SU-DHL-6 (cell line): ENCODE measurements at regions not wholly inside any gene's neighbourhood (a gene's known extent, or its start where the extent isn't known, plus 50 kb on each side); places are given as distances from the start of the nearest gene placed in this dataset.
"Not testable (repeated sequence)": the region's sequence is repeated elsewhere in the genome, so short reads cannot be mapped to it uniquely, and the experiment has no call there.

Source experiments
- EZH2phosphoT487 ChIP-seq: fragments of 200-600 bp; sonication (generic), shearing (Covaris generic); conservative IDR thresholded peaks from 2 replicates; pipeline ENCODE4 v1.6.1; 2018; ENCODE audit warnings: mild to moderate bottlenecking, antibody characterized with exemption, low read length, moderate library complexity, mixed read lengths
- TF ChIP-seq, protein P1 (sequence below): fragments of 200-600 bp; sonication (generic); IDR thresholded peaks from one replicate; pipeline ENCODE4 v1.5.1; 2017; ENCODE audit warnings: antibody characterized with exemption, mild to moderate bottlenecking, low read length, moderate library complexity; ENCODE audit not compliant: insufficient read depth, poor library complexity, severe bottlenecking

DNA sequence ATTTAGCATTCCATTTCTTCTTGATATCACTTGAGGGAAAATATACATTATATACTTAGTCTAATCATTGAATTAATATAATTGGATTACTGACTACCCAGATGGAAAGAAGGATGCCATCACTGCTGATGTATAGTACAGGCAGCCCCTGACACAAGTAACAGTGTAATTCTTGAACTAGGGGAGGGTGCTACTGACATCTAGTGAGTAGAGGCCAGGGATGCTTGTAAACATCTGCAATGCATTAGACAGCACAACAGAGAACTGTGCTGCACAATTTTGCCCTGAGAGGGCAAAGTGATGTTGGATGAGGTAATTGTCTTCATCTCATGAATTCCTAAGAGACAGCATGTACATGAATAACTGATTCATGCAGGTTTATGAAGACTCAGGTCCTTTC lies 169.2 kb downstream of the GOLGA6L6 start:
- TF ChIP-seq, protein P1, sequence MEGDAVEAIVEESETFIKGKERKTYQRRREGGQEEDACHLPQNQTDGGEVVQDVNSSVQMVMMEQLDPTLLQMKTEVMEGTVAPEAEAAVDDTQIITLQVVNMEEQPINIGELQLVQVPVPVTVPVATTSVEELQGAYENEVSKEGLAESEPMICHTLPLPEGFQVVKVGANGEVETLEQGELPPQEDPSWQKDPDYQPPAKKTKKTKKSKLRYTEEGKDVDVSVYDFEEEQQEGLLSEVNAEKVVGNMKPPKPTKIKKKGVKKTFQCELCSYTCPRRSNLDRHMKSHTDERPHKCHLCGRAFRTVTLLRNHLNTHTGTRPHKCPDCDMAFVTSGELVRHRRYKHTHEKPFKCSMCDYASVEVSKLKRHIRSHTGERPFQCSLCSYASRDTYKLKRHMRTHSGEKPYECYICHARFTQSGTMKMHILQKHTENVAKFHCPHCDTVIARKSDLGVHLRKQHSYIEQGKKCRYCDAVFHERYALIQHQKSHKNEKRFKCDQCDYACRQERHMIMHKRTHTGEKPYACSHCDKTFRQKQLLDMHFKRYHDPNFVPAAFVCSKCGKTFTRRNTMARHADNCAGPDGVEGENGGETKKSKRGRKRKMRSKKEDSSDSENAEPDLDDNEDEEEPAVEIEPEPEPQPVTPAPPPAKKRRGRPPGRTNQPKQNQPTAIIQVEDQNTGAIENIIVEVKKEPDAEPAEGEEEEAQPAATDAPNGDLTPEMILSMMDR: not testable (repeated sequence)
- not testable (repeated sequence) for TF ChIP-seq EZH2phosphoT487
